ENCODE measurements at regions not wholly inside any gene's neighbourhood (a gene's known extent, or its start where the extent isn't known, plus 50 kb on each side); places are given as distances from the start of the nearest gene placed in this dataset.

GRCh38 chr2:12877761-12878160 lies 161.0 kb downstream of the TRIB2 start:
- Histone ChIP-seq H2AFZ (ENCODE audit: low read depth, low read length) (no peak overlapping the region), H3K9me3 (ENCODE audit: insufficient read depth, low read length, severe bottlenecking) (no peaks in the 10 kb centered on the region), H3K27ac (ENCODE audit: low read length) (no peak overlapping the region), H3K9ac (ENCODE audit: low read depth, low read length) (no peak overlapping the region), H3K4me3 (ENCODE audit: low read depth in 1 of 2, low read length in 2 of 2) (no peak overlapping the region), H3K4me2 (ENCODE audit: insufficient read depth, low read length) (no peak overlapping the region), H3K4me1 (ENCODE audit: insufficient read depth, low read length) (no peaks in the 10 kb centered on the region), H3K27me3 (ENCODE audit: insufficient read depth, low read length, poor library complexity) (no peaks in the 10 kb centered on the region), H3K79me2 (ENCODE audit: insufficient read depth, low read length) (no peaks in the 10 kb centered on the region), H4K20me1 (ENCODE audit: insufficient read depth, low read length) (no peaks in the 10 kb centered on the region), H3K36me3 (ENCODE audit: insufficient read depth, low read length) (no peaks in the 10 kb centered on the region)
- DNase-seq (no peak), ATAC-seq (ENCODE audit: insufficient read depth, low read depth) (no peak)
- TF ChIP-seq CTCF (IDR thresholded peaks at IDR 0.05; ENCODE audit: borderline replicate concordance, extremely low read depth, low read length, poor library complexity, severe bottlenecking) (no peak), EZH2 (IDR thresholded peaks at IDR 0.05; ENCODE audit: borderline replicate concordance, low read depth, low read length, severe bottlenecking) (no peak)

GRCh38 chr2:12879649-12880048 lies 162.9 kb downstream of the TRIB2 start:
- no peaks in the 10 kb centered on the region for H3K4me1 ChIP-seq (ENCODE audit: insufficient read depth, low read length)
- no peak for DNase-seq
- no peaks in the 10 kb centered on the region for H3K36me3 ChIP-seq (ENCODE audit: insufficient read depth, low read length)
- no peaks in the 10 kb centered on the region for H4K20me1 ChIP-seq (ENCODE audit: insufficient read depth, low read length)
- no peaks in the 10 kb centered on the region for H3K27me3 ChIP-seq (ENCODE audit: insufficient read depth, low read length, poor library complexity)
- H3K9me3 ChIP-seq (ENCODE audit: insufficient read depth, low read length, severe bottlenecking) = no peaks in the 10 kb centered on the region
- H3K79me2 ChIP-seq (ENCODE audit: insufficient read depth, low read length) = no peaks in the 10 kb centered on the region
- no peak for ATAC-seq (ENCODE audit: insufficient read depth, low read depth)
- no peak overlapping the region for H3K4me2 ChIP-seq (ENCODE audit: insufficient read depth, low read length)
- TF ChIP-seq EZH2 (IDR thresholded peaks at IDR 0.05; ENCODE audit: borderline replicate concordance, low read depth, low read length, severe bottlenecking) (no peak), CTCF (IDR thresholded peaks at IDR 0.05; ENCODE audit: borderline replicate concordance, extremely low read depth, low read length, poor library complexity, severe bottlenecking) (no peak)
- no peak overlapping the region for H3K27ac ChIP-seq (ENCODE audit: low read length)
- no peak overlapping the region; the same call in 1 of the 2 replicates for H2AFZ ChIP-seq (ENCODE audit: low read depth, low read length)
- no peak overlapping the region for H3K4me3 ChIP-seq (ENCODE audit: low read depth in 1 of 2, low read length in 2 of 2)
- no peak overlapping the region for H3K9ac ChIP-seq (ENCODE audit: low read depth, low read length)

GRCh38 chr2:12881952-12882351 lies 165.2 kb downstream of the TRIB2 start:
- DNase-seq = no peak
- H3K9me3 ChIP-seq (ENCODE audit: insufficient read depth, low read length, severe bottlenecking) = no peaks in the 10 kb centered on the region
- no peak overlapping the region for H3K4me3 ChIP-seq (ENCODE audit: low read depth in 1 of 2, low read length in 2 of 2)
- H3K4me1 ChIP-seq (ENCODE audit: insufficient read depth, low read length) = no peaks in the 10 kb centered on the region
- H2AFZ ChIP-seq (ENCODE audit: low read depth, low read length) = no peak overlapping the region
- H3K4me2 ChIP-seq (ENCODE audit: insufficient read depth, low read length) = no peak overlapping the region
- no peaks in the 10 kb centered on the region for H4K20me1 ChIP-seq (ENCODE audit: insufficient read depth, low read length)
- H3K27me3 ChIP-seq (ENCODE audit: insufficient read depth, low read length, poor library complexity) = no peaks in the 10 kb centered on the region
- no peaks in the 10 kb centered on the region for H3K36me3 ChIP-seq (ENCODE audit: insufficient read depth, low read length)
- no peak overlapping the region for H3K27ac ChIP-seq (ENCODE audit: low read length)
- no peak overlapping the region for H3K9ac ChIP-seq (ENCODE audit: low read depth, low read length)
- TF ChIP-seq CTCF (IDR thresholded peaks at IDR 0.05; ENCODE audit: borderline replicate concordance, extremely low read depth, low read length, poor library complexity, severe bottlenecking) (peak; percentile 13), EZH2 (IDR thresholded peaks at IDR 0.05; ENCODE audit: borderline replicate concordance, low read depth, low read length, severe bottlenecking) (no peak)
- no peaks in the 10 kb centered on the region for H3K79me2 ChIP-seq (ENCODE audit: insufficient read depth, low read length)
- no peak for ATAC-seq (ENCODE audit: insufficient read depth, low read depth)

- Histone ChIP-seq H3K4me1 (ENCODE audit: insufficient read depth, low read length) (no peaks in the 10 kb centered on the region), H3K27ac (ENCODE audit: low read length) (no peak overlapping the region), H4K20me1 (ENCODE audit: insufficient read depth, low read length) (no peaks in the 10 kb centered on the region), H2AFZ (ENCODE audit: low read depth, low read length) (no peak overlapping the region), H3K4me3 (ENCODE audit: low read depth in 1 of 2, low read length in 2 of 2) (no peak overlapping the region), H3K4me2 (ENCODE audit: insufficient read depth, low read length) (no peak overlapping the region), H3K9me3 (ENCODE audit: insufficient read depth, low read length, severe bottlenecking) (no peaks in the 10 kb centered on the region), H3K79me2 (ENCODE audit: insufficient read depth, low read length) (no peaks in the 10 kb centered on the region), H3K36me3 (ENCODE audit: insufficient read depth, low read length) (no peaks in the 10 kb centered on the region), H3K27me3 (ENCODE audit: insufficient read depth, low read length, poor library complexity) (no peaks in the 10 kb centered on the region), H3K9ac (ENCODE audit: low read depth, low read length) (no peak overlapping the region)
- no peak for ATAC-seq (ENCODE audit: insufficient read depth, low read depth)
- TF ChIP-seq CTCF (IDR thresholded peaks at IDR 0.05; ENCODE audit: borderline replicate concordance, extremely low read depth, low read length, poor library complexity, severe bottlenecking) = no peak
- TF ChIP-seq EZH2 (IDR thresholded peaks at IDR 0.05; ENCODE audit: borderline replicate concordance, low read depth, low read length, severe bottlenecking) = no peak
- DNase-seq = no peak
These were observed 165.7 kb downstream of the TRIB2 start for GRCh38 chr2:12882393-12882792.
